ENCODE measurements at regions not wholly inside any gene's neighbourhood (a gene's known extent, or its start where the extent isn't known, plus 50 kb on each side); places are given as distances from the start of the nearest gene placed in this dataset.

- peaks cover 0 to 6% (median 0%) of the 10 kb centered on the region in 7 donors for H3K9me3 Mint-ChIP-seq
- no peaks in the 10 kb centered on the region for H3K27me3 ChIP-seq (ENCODE audit: control insufficient read depth in 2 of 2, insufficient read depth in 2 of 2, low read length in 2 of 2)
- H2AFZ ChIP-seq (ENCODE audit: insufficient read depth, low read depth, low read length, poor library complexity, severe bottlenecking) = no peak overlapping the region
- H3K27ac ChIP-seq (ENCODE audit: low read depth in 1 of 2, low read length in 2 of 2) = no peak overlapping the region
- DNase-seq = no peak
- no peaks in the 10 kb centered on the region for H3K9me3 ChIP-seq (replicated peaks in 1 of 2; ENCODE audit: control insufficient read depth in 1 of 2, insufficient read depth in 1 of 2, low read length in 2 of 2)
- no peak overlapping the region for H3K4me3 Mint-ChIP-seq
- no peaks in the 10 kb centered on the region for H3K4me1 Mint-ChIP-seq
- no peaks in the 10 kb centered on the region for H3K36me3 ChIP-seq (replicated peaks in 1 of 2; ENCODE audit: control insufficient read depth in 1 of 2, insufficient read depth in 2 of 2, low read length in 2 of 2)
- no peaks in the 10 kb centered on the region for H3K4me1 ChIP-seq (ENCODE audit: control insufficient read depth in 1 of 2, insufficient read depth in 2 of 2, low read length in 2 of 2)
- H3K79me2 ChIP-seq (ENCODE audit: insufficient read depth, low read length) = no peaks in the 10 kb centered on the region
- H3K4me2 ChIP-seq (replicated peaks; ENCODE audit: extremely low read depth, low read length, poor library complexity, severe bottlenecking) = no peak overlapping the region
- no peak overlapping the region for H3K27ac Mint-ChIP-seq
- H3K9ac ChIP-seq (ENCODE audit: insufficient read depth, low read length, poor library complexity, severe bottlenecking) = no peak overlapping the region
- TF ChIP-seq CTCF (IDR thresholded peaks at IDR 0.05) = no peak
- H3K4me3 ChIP-seq (replicated peaks in 1 of 3; ENCODE audit: low read depth in 2 of 3, low read length in 3 of 3) = no peak overlapping the region
- no peaks in the 10 kb centered on the region for H3K36me3 Mint-ChIP-seq
- H3K27me3 Mint-ChIP-seq (ENCODE audit: low read depth in 3 of 3) = peaks cover 3 to 22% (median 6%) of the 10 kb centered on the region in 3 donors
- intact Hi-C loops (cut with micrococcal nuclease) = no loop called here
- no peaks in the 10 kb centered on the region for H4K20me1 ChIP-seq (ENCODE audit: insufficient read depth, low read length)
- no CpG with 5 or more reads among the region's 4 CpGs for WGBS (ENCODE audit: insufficient coverage)
Observed at GRCh38 chr11:45544826-45545225, 120.6 kb downstream of the CHST1 start.

- DNase-seq = no peak
- H3K4me1 ChIP-seq (ENCODE audit: control insufficient read depth in 1 of 2, insufficient read depth in 2 of 2, low read length in 2 of 2) = no peaks in the 10 kb centered on the region
- no peak for TF ChIP-seq CTCF (IDR thresholded peaks at IDR 0.05)
Observed at GRCh38 chr11:45543808-45544422, 121.5 kb downstream of the CHST1 start.

More at GRCh38 chr11:45543808-45544422, 121.5 kb downstream of the CHST1 start:
- no peak overlapping the region for H3K4me3 ChIP-seq (replicated peaks in 1 of 3; ENCODE audit: low read depth in 2 of 3, low read length in 3 of 3)
- no peaks in the 10 kb centered on the region for H3K79me2 ChIP-seq (ENCODE audit: insufficient read depth, low read length)
- no peaks in the 10 kb centered on the region for H4K20me1 ChIP-seq (ENCODE audit: insufficient read depth, low read length)
- no peak overlapping the region for H3K9ac ChIP-seq (ENCODE audit: insufficient read depth, low read length, poor library complexity, severe bottlenecking)
- no peak overlapping the region for H3K4me2 ChIP-seq (replicated peaks; ENCODE audit: extremely low read depth, low read length, poor library complexity, severe bottlenecking)
- H3K27me3 Mint-ChIP-seq (ENCODE audit: low read depth in 3 of 3) = peaks cover 3 to 24% (median 6%) of the 10 kb centered on the region in 3 donors
- 36% methylated on average over 4 of the region's 5 CpGs for WGBS (ENCODE audit: insufficient coverage)
- no peaks in the 10 kb centered on the region for H3K27me3 ChIP-seq (ENCODE audit: control insufficient read depth in 2 of 2, insufficient read depth in 2 of 2, low read length in 2 of 2)
- no peak overlapping the region for H3K27ac ChIP-seq (ENCODE audit: low read depth in 1 of 2, low read length in 2 of 2)
- H3K4me3 Mint-ChIP-seq = no peak overlapping the region
- H3K27ac Mint-ChIP-seq = no peak overlapping the region
- H3K9me3 Mint-ChIP-seq = peaks cover 0 to 6% (median 0%) of the 10 kb centered on the region in 7 donors
- no peaks in the 10 kb centered on the region for H3K36me3 ChIP-seq (replicated peaks in 1 of 2; ENCODE audit: control insufficient read depth in 1 of 2, insufficient read depth in 2 of 2, low read length in 2 of 2)
- H3K4me1 Mint-ChIP-seq = no peaks in the 10 kb centered on the region
- H3K36me3 Mint-ChIP-seq = no peaks in the 10 kb centered on the region
- intact Hi-C loops (cut with micrococcal nuclease) = no loop called here
- no peaks in the 10 kb centered on the region for H3K9me3 ChIP-seq (replicated peaks in 1 of 2; ENCODE audit: control insufficient read depth in 1 of 2, insufficient read depth in 1 of 2, low read length in 2 of 2)
- H2AFZ ChIP-seq (ENCODE audit: insufficient read depth, low read depth, low read length, poor library complexity, severe bottlenecking) = no peak overlapping the region
